ENCODE measurements at regions not wholly inside any gene's neighbourhood (a gene's known extent, or its start where the extent isn't known, plus 50 kb on each side); places are given as distances from the start of the nearest gene placed in this dataset.

DNA sequence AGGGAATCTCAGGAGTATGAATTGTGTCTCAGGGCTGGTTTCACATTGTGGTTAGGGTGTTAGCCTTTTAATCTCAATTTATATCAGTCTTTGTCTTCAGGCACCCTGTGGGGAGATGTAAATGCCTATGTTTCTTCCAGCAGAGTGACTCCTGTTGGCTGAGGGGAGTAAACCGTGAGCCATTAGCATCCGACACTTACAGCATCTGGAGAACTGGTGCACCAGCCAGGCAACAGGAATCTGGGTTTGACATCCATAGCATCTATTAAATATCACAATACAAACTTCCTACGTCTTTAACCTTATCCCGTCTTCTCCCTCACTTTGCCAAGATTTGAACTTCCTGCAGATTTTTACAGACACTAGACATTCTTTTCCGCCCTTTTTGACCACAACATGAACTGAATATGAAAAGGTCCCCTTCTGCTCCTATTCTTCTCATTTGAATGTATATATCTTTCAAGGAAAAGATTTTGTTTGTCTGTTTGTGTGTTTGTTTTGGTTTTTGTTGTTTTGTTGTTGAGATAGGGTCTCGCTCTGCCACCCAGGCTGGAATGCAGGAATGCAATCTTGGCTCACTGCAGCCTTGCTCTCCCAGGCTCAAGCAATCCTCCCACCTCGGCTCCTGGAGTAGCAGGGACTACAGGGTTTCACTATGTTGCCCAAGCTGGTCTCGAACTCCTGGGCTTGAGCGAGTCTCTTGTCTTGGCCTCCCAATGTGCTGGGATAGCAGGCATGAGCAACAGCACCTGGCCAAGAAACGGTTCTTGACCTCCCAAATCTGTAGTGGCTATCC lies 626.2 kb downstream of the TLR4 start:
- TF ChIP-seq, protein P1, sequence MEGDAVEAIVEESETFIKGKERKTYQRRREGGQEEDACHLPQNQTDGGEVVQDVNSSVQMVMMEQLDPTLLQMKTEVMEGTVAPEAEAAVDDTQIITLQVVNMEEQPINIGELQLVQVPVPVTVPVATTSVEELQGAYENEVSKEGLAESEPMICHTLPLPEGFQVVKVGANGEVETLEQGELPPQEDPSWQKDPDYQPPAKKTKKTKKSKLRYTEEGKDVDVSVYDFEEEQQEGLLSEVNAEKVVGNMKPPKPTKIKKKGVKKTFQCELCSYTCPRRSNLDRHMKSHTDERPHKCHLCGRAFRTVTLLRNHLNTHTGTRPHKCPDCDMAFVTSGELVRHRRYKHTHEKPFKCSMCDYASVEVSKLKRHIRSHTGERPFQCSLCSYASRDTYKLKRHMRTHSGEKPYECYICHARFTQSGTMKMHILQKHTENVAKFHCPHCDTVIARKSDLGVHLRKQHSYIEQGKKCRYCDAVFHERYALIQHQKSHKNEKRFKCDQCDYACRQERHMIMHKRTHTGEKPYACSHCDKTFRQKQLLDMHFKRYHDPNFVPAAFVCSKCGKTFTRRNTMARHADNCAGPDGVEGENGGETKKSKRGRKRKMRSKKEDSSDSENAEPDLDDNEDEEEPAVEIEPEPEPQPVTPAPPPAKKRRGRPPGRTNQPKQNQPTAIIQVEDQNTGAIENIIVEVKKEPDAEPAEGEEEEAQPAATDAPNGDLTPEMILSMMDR (IDR thresholded peaks at IDR 0.05; ENCODE audit: insufficient read depth in 1 of 2, low read depth in 1 of 2, low read length in 1 of 2, severe bottlenecking in 1 of 2, unreplicated experiment in 1 of 2): no peak
- H3K9me3 Mint-ChIP-seq (ENCODE audit: unreplicated experiment): peaks cover 10% of the 10 kb centered on the region
- no peak overlapping the region for H3K27ac Mint-ChIP-seq (ENCODE audit: unreplicated experiment)
- H3K27me3 Mint-ChIP-seq (ENCODE audit: insufficient read depth, unreplicated experiment): no peaks in the 10 kb centered on the region
- intact Hi-C loops (cut with micrococcal nuclease; ENCODE audit: unreplicated experiment): no loop called here
- no peaks in the 10 kb centered on the region for H3K4me1 Mint-ChIP-seq (ENCODE audit: low read depth, unreplicated experiment)
- no peak overlapping the region for H3K4me3 ChIP-seq (ENCODE audit: low read depth, low read length)
- no peak for DNase-seq
- no peaks in the 10 kb centered on the region for H3K9me3 ChIP-seq
- no peaks in the 10 kb centered on the region for H3K36me3 ChIP-seq (ENCODE audit: control insufficient read depth, insufficient read depth, low read length)
- no TSS peak for BruUV-seq (replicated peaks)
- no peaks in the 10 kb centered on the region for H3K36me3 Mint-ChIP-seq (ENCODE audit: insufficient read depth, unreplicated experiment)
- no peak overlapping the region for H3K4me3 Mint-ChIP-seq (ENCODE audit: unreplicated experiment)
- no peaks in the 10 kb centered on the region for H3K4me1 ChIP-seq
- ChIA-PET POLR2A (no interaction called here), CTCF (no interaction called here)
- H3K27me3 ChIP-seq (replicated peaks; ENCODE audit: control insufficient read depth, insufficient read depth, low read length): no peaks in the 10 kb centered on the region

DNA sequence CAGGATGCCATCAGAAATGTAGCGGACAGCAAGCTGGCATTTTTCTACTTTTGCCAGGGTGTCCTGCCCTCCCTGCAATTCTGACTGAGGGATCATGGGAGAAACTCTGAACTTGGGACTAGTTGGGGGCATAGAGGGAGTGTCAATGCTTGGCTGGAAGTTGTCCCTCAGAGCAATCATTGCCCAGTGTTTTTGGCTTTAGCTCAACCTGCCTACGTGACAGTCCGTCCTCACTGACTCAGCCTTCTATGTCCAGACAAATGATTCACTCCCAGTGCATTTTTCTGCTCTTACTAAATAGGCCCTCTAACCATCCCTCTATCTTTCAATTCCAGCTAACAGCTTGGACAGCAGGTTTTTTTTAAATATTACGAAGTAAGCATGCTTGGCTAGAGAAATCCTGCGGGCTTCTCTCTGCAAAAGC lies 627.4 kb downstream of the TLR4 start:
- no TSS peak for BruUV-seq (replicated peaks)
- H3K4me3 ChIP-seq (ENCODE audit: low read depth, low read length): no peak overlapping the region
- H3K27me3 ChIP-seq (replicated peaks; ENCODE audit: control insufficient read depth, insufficient read depth, low read length): no peaks in the 10 kb centered on the region
- Mint-ChIP-seq H3K4me3 (ENCODE audit: unreplicated experiment) (no peak overlapping the region), H3K36me3 (ENCODE audit: insufficient read depth, unreplicated experiment) (no peaks in the 10 kb centered on the region), H3K4me1 (ENCODE audit: low read depth, unreplicated experiment) (no peaks in the 10 kb centered on the region), H3K9me3 (ENCODE audit: unreplicated experiment) (peaks cover 10% of the 10 kb centered on the region), H3K27ac (ENCODE audit: unreplicated experiment) (no peak overlapping the region), H3K27me3 (ENCODE audit: insufficient read depth, unreplicated experiment) (no peaks in the 10 kb centered on the region)
- no peaks in the 10 kb centered on the region for H3K9me3 ChIP-seq
- TF ChIP-seq, protein P1 (IDR thresholded peaks at IDR 0.05; ENCODE audit: insufficient read depth in 1 of 2, low read depth in 1 of 2, low read length in 1 of 2, severe bottlenecking in 1 of 2, unreplicated experiment in 1 of 2): no peak
- POLR2A ChIA-PET: no interaction called here
- no peak for DNase-seq
- intact Hi-C loops (cut with micrococcal nuclease; ENCODE audit: unreplicated experiment): no loop called here
- H3K4me1 ChIP-seq: no peaks in the 10 kb centered on the region
- no peaks in the 10 kb centered on the region for H3K36me3 ChIP-seq (ENCODE audit: control insufficient read depth, insufficient read depth, low read length)
- CTCF ChIA-PET: no interaction called here

DNA sequence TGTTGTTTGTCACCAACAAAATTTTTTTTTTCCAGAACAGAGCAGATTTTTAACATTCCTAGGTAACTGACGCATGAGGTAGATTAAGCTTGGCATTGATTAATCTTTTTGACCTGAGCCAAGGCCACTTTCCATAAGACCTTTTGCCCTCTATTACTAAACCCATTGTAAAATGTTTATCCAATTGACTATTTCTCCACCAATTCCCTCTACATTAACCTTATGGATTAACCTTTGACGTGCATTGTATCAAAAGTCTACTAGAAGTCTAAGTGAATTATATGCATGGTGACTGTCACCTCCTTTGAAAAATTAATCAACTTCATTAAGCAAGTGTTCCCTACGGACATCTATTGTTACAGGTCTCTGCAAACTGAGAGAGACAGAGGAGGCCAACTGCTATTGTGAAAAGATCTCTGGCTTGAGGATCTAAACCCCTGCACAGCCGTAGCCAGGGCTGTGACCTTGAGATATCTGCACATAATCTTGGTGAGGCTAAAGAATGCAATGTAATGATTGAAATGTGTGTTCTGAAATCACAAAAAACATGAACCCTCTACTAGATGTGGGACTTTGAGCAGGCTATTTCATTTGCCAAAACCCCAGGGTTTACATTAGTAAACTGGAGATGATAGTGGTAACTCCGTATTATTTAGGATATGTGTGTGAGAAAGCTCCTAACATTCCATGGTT lies 632.2 kb downstream of the TLR4 start:
- no peaks in the 10 kb centered on the region for H3K36me3 ChIP-seq (ENCODE audit: control insufficient read depth, insufficient read depth, low read length)
- no peaks in the 10 kb centered on the region for H3K27me3 ChIP-seq (replicated peaks; ENCODE audit: control insufficient read depth, insufficient read depth, low read length)
- ChIA-PET CTCF (no interaction called here), POLR2A (no interaction called here)
- H3K9me3 ChIP-seq: no peaks in the 10 kb centered on the region
- H3K4me3 Mint-ChIP-seq (ENCODE audit: unreplicated experiment): no peak overlapping the region
- no peaks in the 10 kb centered on the region for H3K27me3 Mint-ChIP-seq (ENCODE audit: insufficient read depth, unreplicated experiment)
- no peak for DNase-seq
- no TSS peak for BruUV-seq (replicated peaks)
- H3K36me3 Mint-ChIP-seq (ENCODE audit: insufficient read depth, unreplicated experiment): no peaks in the 10 kb centered on the region
- H3K27ac Mint-ChIP-seq (ENCODE audit: unreplicated experiment): no peak overlapping the region
- TF ChIP-seq, protein P1 (IDR thresholded peaks at IDR 0.05; ENCODE audit: insufficient read depth in 1 of 2, low read depth in 1 of 2, low read length in 1 of 2, severe bottlenecking in 1 of 2, unreplicated experiment in 1 of 2): no peak
- no peaks in the 10 kb centered on the region for H3K4me1 Mint-ChIP-seq (ENCODE audit: low read depth, unreplicated experiment)
- no peaks in the 10 kb centered on the region for H3K4me1 ChIP-seq
- H3K4me3 ChIP-seq (ENCODE audit: low read depth, low read length): no peak overlapping the region
- H3K9me3 Mint-ChIP-seq (ENCODE audit: unreplicated experiment): peaks cover 10% of the 10 kb centered on the region
- intact Hi-C loops (cut with micrococcal nuclease; ENCODE audit: unreplicated experiment): no loop called here

Measured in Caco-2 (cell line).